DND-41 (cell line): ENCODE measurements at regions not wholly inside any gene's neighbourhood (a gene's known extent, or its start where the extent isn't known, plus 50 kb on each side); places are given as distances from the start of the nearest gene placed in this dataset.

Source experiments
- EZH2 ChIP-seq: IDR thresholded peaks from 3 replicates; pipeline ENCODE4 v1.6.1; 2012; ENCODE audit warnings: borderline replicate concordance, low read depth, mild to moderate bottlenecking, moderate library complexity, low read length, inconsistent platforms; ENCODE audit not compliant: severe bottlenecking
- TF ChIP-seq, protein P1 (sequence below): IDR thresholded peaks from 2 replicates; pipeline ENCODE4 v1.5.1; 2012; ENCODE audit warnings: borderline replicate concordance, low read length, moderate library complexity, mild to moderate bottlenecking; ENCODE audit not compliant: poor library complexity, severe bottlenecking; ENCODE audit errors: extremely low read depth

DNA sequence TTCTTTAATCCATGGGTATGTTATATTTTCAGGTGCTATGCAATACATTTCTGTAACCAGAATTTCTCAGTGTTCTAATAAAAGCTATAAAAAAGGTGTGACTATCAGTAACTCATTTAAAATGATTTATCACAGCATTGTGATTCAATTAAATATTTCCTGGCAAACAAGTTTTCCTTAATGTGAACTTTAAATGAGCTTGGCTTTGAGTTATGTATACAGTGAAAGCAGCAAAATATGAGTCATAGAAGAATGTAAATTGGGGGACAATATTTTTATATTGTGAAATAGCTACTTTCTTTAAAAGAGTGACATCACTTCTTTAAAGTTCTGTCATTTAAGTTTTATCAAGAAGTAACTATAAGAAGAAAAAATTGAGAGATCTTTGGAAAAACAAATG, 484.9 kb upstream of the MAN1A1 start:
- TF ChIP-seq, protein P1, sequence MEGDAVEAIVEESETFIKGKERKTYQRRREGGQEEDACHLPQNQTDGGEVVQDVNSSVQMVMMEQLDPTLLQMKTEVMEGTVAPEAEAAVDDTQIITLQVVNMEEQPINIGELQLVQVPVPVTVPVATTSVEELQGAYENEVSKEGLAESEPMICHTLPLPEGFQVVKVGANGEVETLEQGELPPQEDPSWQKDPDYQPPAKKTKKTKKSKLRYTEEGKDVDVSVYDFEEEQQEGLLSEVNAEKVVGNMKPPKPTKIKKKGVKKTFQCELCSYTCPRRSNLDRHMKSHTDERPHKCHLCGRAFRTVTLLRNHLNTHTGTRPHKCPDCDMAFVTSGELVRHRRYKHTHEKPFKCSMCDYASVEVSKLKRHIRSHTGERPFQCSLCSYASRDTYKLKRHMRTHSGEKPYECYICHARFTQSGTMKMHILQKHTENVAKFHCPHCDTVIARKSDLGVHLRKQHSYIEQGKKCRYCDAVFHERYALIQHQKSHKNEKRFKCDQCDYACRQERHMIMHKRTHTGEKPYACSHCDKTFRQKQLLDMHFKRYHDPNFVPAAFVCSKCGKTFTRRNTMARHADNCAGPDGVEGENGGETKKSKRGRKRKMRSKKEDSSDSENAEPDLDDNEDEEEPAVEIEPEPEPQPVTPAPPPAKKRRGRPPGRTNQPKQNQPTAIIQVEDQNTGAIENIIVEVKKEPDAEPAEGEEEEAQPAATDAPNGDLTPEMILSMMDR: no peak
- TF ChIP-seq EZH2: no peak
